ENCODE measurements at regions not wholly inside any gene's neighbourhood (a gene's known extent, or its start where the extent isn't known, plus 50 kb on each side); places are given as distances from the start of the nearest gene placed in this dataset.
"Not testable (repeated sequence)": the region's sequence is repeated elsewhere in the genome, so short reads cannot be mapped to it uniquely, and the experiment has no call there.

DNA sequence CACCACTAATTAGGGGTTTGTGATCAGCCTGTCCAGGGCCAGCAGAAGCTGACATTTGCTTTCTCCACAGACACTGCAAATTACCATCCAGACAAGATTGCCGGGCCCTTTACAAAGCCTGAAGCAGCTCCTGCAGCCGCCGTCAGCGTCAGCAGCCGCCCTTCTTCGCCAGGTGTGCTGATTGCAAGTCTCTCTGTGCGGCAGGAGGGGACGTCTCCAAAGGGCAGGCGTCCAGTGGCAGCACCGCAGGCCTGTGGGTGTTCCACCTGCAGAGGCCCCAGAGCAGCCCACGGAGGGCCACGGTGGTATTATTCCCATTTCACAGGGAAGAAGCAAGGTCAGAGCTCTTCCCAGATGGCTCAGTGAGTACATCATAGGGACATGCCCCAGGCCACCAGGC, 108.0 kb upstream of the PPP1R26 start:
- Mint-ChIP-seq H3K36me3 (no peaks in the 10 kb centered on the region), H3K9me3 (no peaks in the 10 kb centered on the region), H3K27ac (no peak overlapping the region)
- no peak for DNase-seq (ENCODE audit: low spot score in 2 of 2)
- ATAC-seq, result no peak

DNA sequence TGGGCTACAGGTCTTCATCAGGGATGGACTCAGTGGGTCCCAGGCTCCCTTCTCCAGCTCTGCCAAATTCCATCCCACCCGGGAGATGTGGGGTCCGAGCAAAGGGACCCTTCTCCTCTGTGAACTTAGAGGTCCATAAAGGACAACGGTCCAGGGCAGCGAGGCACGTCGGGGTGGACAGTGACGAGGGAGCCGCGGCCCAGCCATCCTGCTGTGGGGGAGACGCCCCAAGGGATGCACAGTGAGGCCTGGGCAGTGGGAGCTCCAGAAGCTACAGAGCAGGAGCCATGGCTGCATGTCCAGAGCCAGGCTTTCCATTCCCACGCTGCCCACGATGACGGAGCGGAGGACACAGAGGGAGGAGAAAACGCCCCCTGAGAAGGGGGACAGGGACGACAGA, 107.5 kb upstream of the PPP1R26 start:
- ATAC-seq, result no peak
- H3K27ac Mint-ChIP-seq, result no peak overlapping the region
- no peak for DNase-seq (ENCODE audit: low spot score in 2 of 2)
- no peaks in the 10 kb centered on the region for H3K9me3 Mint-ChIP-seq
- no peaks in the 10 kb centered on the region for H3K36me3 Mint-ChIP-seq

GRCh38 chr9:135372501-135373008, 107.0 kb upstream of the PPP1R26 start:
- H3K9me3 Mint-ChIP-seq, result no peaks in the 10 kb centered on the region
- H3K36me3 Mint-ChIP-seq, result no peaks in the 10 kb centered on the region
- H3K27ac Mint-ChIP-seq, result no peak overlapping the region
- DNase-seq (ENCODE audit: low spot score in 2 of 2) (no peak), ATAC-seq (no peak)

- Mint-ChIP-seq H3K9me3 (no peaks in the 10 kb centered on the region), H3K36me3 (no peaks in the 10 kb centered on the region), H3K27ac (no peak overlapping the region)
- ATAC-seq (no peak), DNase-seq (ENCODE audit: low spot score in 2 of 2) (no peak)
These were observed 106.4 kb upstream of the PPP1R26 start for GRCh38 chr9:135373151-135373685.

- H3K9me3 Mint-ChIP-seq, result no peaks in the 10 kb centered on the region
- DNase-seq (ENCODE audit: low spot score in 2 of 2) (no peak), ATAC-seq (no peak)
- no peaks in the 10 kb centered on the region for H3K36me3 Mint-ChIP-seq
- H3K27ac Mint-ChIP-seq, result no peak overlapping the region
These were observed 105.8 kb upstream of the PPP1R26 start for GRCh38 chr9:135373820-135374219.

- Mint-ChIP-seq H3K36me3 (no peaks in the 10 kb centered on the region), H3K27ac (no peak overlapping the region), H3K9me3 (no peaks in the 10 kb centered on the region)
- no peak for DNase-seq (ENCODE audit: low spot score in 2 of 2)
- no peak for ATAC-seq
These were observed 105.0 kb upstream of the PPP1R26 start for GRCh38 chr9:135374591-135374990.

- Mint-ChIP-seq H3K9me3 (no peaks in the 10 kb centered on the region), H3K27ac (no peak overlapping the region), H3K36me3 (no peaks in the 10 kb centered on the region)
- DNase-seq (ENCODE audit: low spot score in 2 of 2) (no peak), ATAC-seq (no peak)
These were observed 104.6 kb upstream of the PPP1R26 start for GRCh38 chr9:135375001-135375400.

DNA sequence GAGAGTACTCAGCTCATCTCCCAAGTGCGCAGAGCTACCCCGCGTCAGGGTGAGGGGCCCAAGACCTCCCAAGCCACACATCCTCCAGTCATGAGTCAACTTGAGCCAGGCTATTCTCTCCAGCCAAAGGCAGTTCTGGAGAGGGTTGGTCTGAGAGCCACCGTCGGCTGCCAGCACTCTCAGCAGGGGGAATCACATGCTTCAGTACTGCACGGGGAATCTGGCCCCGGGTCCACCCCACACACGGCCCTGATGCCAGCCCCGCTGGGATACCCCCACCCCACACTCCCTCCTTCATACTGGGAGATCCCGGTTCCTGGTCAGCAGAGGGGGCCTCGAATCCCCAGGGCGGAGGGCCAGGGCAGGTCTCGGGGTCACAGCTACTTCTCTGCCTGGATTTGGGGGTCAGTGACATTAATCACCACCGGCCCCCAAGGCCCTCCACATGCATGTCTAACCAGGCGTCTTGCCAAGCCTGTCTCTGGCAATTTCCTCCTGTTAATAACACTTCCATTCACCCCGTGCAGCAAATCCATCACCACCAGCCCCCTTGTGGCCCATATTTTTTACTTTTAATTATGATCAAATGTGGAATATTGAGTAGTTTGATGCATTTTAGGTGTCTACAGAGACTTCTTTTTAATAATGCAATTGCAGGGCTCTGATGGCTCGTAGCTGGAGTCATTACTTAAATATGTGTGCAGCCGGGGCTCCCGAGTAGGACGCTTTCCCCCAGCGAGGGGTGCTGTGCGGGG, 102.9 kb upstream of the PPP1R26 start:
- no peak overlapping the region for H3K27ac Mint-ChIP-seq
- no peak for DNase-seq (ENCODE audit: low spot score in 2 of 2)
- no peaks in the 10 kb centered on the region for H3K9me3 Mint-ChIP-seq
- H3K36me3 Mint-ChIP-seq, result no peaks in the 10 kb centered on the region
- no peak for ATAC-seq

DNA sequence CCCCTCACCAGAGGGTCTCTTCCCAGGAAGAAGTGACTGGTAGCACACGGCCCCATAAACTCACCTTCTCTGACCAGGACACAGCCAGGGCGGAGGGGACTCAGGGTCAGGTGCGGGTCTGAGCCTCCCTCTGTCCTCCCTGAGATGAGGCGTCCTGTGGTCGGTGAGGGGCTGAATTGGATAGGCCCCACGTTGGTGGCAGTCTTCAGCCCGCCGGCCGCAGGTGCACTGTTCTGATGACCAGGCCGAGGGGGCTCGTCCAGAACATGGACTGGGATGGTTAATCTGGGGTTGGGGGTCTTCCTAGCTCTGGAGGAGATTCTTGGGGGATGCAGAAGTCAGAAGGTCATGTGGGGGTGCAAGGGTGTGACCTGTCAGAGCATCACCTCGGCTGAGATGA, 102.2 kb upstream of the PPP1R26 start:
- no peak for ATAC-seq
- Mint-ChIP-seq H3K36me3 (no peaks in the 10 kb centered on the region), H3K9me3 (no peaks in the 10 kb centered on the region), H3K27ac (no peak overlapping the region)
- no peak for DNase-seq (ENCODE audit: low spot score in 2 of 2)

DNA sequence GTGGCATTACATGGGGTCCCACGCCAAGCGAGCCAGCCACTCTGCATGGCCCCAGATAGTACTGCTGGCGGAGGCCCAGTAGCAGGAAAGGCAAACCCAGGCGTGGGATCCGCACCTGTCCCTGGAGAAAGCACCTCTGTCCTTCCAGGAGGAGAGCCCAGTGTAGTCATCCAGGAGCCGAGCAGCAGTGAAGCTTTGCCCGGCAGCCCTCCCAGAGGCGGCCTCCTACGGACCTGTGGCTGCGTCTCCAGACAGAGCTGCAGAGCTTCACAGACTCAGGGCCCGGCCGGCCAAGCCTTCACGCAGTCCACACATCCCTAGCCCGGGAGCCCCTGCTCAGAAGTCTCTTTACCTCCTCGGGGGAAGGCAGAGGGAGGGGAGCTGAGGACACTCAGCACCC, 100.8 kb upstream of the PPP1R26 start:
- H3K36me3 Mint-ChIP-seq, result no peaks in the 10 kb centered on the region
- ATAC-seq (no peak), DNase-seq (ENCODE audit: low spot score in 2 of 2) (no peak)
- H3K27ac Mint-ChIP-seq, result no peak overlapping the region
- no peaks in the 10 kb centered on the region for H3K9me3 Mint-ChIP-seq

- ATAC-seq (no peak), DNase-seq (ENCODE audit: low spot score in 2 of 2) (no peak)
- H3K27ac Mint-ChIP-seq, result peak overlapping the region in 1 of 2 donors; percentile 26
- no peaks in the 10 kb centered on the region for H3K9me3 Mint-ChIP-seq
- no peaks in the 10 kb centered on the region for H3K36me3 Mint-ChIP-seq
These were observed 99.9 kb upstream of the PPP1R26 start for GRCh38 chr9:135379540-135380267.

- H3K36me3 Mint-ChIP-seq, result no peaks in the 10 kb centered on the region
- ATAC-seq, result no peak
- DNase-seq (ENCODE audit: low spot score in 2 of 2), result no peak
- H3K27ac Mint-ChIP-seq, result no peak overlapping the region
- H3K9me3 Mint-ChIP-seq, result no peaks in the 10 kb centered on the region
These were observed 99.1 kb upstream of the PPP1R26 start for GRCh38 chr9:135380311-135380960.

DNA sequence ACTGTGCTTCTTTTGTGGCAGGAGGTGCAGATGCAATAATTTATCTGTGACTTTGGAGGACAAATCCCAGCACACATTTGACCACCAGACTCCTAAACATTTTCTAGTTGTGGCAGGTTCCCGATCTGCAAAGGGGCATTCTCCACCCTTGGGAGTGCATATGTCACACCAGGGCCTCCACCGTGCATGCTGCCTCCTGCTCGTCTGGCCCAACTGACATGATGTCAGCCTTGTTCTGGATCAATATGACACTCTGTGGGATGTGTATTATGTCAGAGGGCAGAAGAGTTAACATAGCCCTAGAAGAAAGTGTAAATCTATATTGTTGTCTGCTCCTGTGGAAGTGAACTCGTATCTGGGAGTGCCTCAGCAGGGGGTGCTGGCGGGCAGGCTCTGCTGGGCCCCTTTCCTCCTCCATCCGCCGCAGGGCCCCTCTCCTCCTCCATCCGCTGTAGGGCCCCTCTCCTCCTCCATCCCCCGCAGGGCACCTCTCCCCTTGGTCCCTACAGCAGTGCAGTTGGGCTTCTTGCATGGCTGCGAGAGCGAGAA, 97.7 kb upstream of the PPP1R26 start:
- DNase-seq (ENCODE audit: low spot score in 2 of 2) (no peak), ATAC-seq (no peak)
- Mint-ChIP-seq H3K27ac (no peak overlapping the region), H3K9me3 (no peaks in the 10 kb centered on the region), H3K36me3 (no peaks in the 10 kb centered on the region)

DNA sequence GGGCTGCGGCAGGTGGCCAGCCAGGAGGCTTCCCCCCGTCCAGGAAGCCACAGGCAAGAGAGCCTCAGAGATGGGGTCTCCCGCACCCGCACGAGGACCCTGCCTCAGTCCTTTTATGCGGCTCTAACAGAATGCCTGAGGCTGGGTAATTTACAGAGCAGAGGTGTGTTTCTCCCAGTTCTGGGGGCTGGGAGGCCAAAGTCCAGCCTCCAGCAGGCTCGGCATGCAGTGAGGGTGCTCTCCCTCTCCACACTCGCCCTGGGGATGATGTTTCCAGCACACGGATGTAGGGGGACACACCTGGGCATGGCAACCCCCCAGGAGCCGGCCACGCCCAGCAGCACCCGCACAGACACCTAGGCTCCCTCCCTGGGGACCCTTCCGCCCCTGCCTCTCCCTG, 95.4 kb upstream of the PPP1R26 start:
- DNase-seq (ENCODE audit: low spot score in 2 of 2) (no peak), ATAC-seq (no peak)
- Mint-ChIP-seq H3K9me3 (no peaks in the 10 kb centered on the region), H3K36me3 (no peaks in the 10 kb centered on the region), H3K27ac (no peak overlapping the region)

- H3K27ac Mint-ChIP-seq; H3K36me3 Mint-ChIP-seq; DNase-seq (ENCODE audit: low spot score in 2 of 2); ATAC-seq; H3K9me3 Mint-ChIP-seq: not testable (repeated sequence)
These were observed 94.7 kb upstream of the PPP1R26 start for GRCh38 chr9:135384815-135385405.

GRCh38 chr9:135385793-135386192, 93.8 kb upstream of the PPP1R26 start:
- no peaks in the 10 kb centered on the region for H3K9me3 Mint-ChIP-seq
- DNase-seq (ENCODE audit: low spot score in 2 of 2), result no peak
- ATAC-seq, result no peak

GRCh38 chr9:135387976-135388375, 91.6 kb upstream of the PPP1R26 start:
- H3K9me3 Mint-ChIP-seq, result no peaks in the 10 kb centered on the region
- H3K36me3 Mint-ChIP-seq, result no peaks in the 10 kb centered on the region
- ATAC-seq, result no peak

More at GRCh38 chr9:135385793-135386192, 93.8 kb upstream of the PPP1R26 start:
- H3K27ac Mint-ChIP-seq, result no peak overlapping the region
- no peaks in the 10 kb centered on the region for H3K36me3 Mint-ChIP-seq

More at GRCh38 chr9:135387976-135388375, 91.6 kb upstream of the PPP1R26 start:
- no peak overlapping the region for H3K27ac Mint-ChIP-seq
- no peak for DNase-seq (ENCODE audit: low spot score in 2 of 2)
